Stimulated activated effector memory CD8-positive, alpha-beta T cell treated with anti-CD3 and anti-CD28 coated beads, Interleukin-12 subunit alpha, Interleukin-12 subunit beta, amount 100 ng/mL, for 72 hours (primary cell): ENCODE measurements at regions not wholly inside any gene's neighbourhood (a gene's known extent, or its start where the extent isn't known, plus 50 kb on each side); places are given as distances from the start of the nearest gene placed in this dataset.

Experiments used
- ATAC-seq: fragments of 150-1000 bp; cut with Tn5 transposase; 2 replicates; pipeline ENCODE4 v1.10.0; 2021
- DNase-seq, 2 donors: peaks; one replicate each; pipeline ENCODE4 v3.0.0; 2021 to 2022; ENCODE audit warnings: low spot score in 2 of 2
- H3K27ac Mint-ChIP-seq: one replicate; pipeline ENCODE4 v1.8.0; 2022; ENCODE audit warnings: mild to moderate bottlenecking, mixed read lengths
- H3K36me3 Mint-ChIP-seq: one replicate; pipeline ENCODE4 v1.8.0; 2022; ENCODE audit warnings: mild to moderate bottlenecking, mixed read lengths
- H3K4me1 Mint-ChIP-seq: one replicate; pipeline ENCODE4 v1.8.0; 2022; ENCODE audit warnings: mixed read lengths
- H3K4me3 Mint-ChIP-seq: one replicate; pipeline ENCODE4 v1.8.0; 2022; ENCODE audit warnings: mild to moderate bottlenecking, mixed read lengths
- H3K9me3 Mint-ChIP-seq: one replicate; pipeline ENCODE4 v1.8.0; 2022; ENCODE audit warnings: mixed read lengths

GRCh38 chr12:123100882-123101281 lies 50.0 kb downstream of the PITPNM2 start:
- Mint-ChIP-seq H3K9me3 (no peaks in the 10 kb centered on the region), H3K36me3 (no peaks in the 10 kb centered on the region), H3K4me3 (no peak overlapping the region), H3K4me1 (peaks cover 6% of the 10 kb centered on the region), H3K27ac (no peak overlapping the region)
- DNase-seq, result no peak
- ATAC-seq, result no peak

DNA sequence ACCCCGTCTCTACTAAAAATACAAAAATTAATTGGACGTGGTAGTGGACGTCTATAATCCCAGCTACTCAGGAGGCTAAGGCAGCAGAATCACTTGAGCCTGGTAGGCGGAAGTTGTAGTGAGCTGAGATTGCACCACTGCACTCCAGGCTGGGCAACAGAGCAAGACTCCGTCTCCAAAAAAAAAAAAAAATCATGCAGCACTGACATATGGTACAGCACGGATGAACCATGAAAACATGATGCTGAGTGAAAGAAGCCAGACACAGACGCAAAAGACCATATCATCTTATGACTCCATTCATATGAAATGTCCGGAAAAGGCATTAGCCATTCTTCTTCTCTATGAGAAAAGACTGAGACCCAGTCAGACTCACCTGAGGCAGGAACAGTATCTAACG lies 50.4 kb downstream of the PITPNM2 start:
- no peaks in the 10 kb centered on the region for H3K9me3 Mint-ChIP-seq
- H3K36me3 Mint-ChIP-seq, result no peaks in the 10 kb centered on the region
- no peak overlapping the region for H3K4me3 Mint-ChIP-seq
- DNase-seq (no peak), ATAC-seq (no peak)
- no peak overlapping the region for H3K27ac Mint-ChIP-seq
- H3K4me1 Mint-ChIP-seq, result peaks cover 2% of the 10 kb centered on the region

GRCh38 chr12:123099560-123100192 lies 51.2 kb downstream of the PITPNM2 start:
- DNase-seq (no peak), ATAC-seq (no peak)
- no peaks in the 10 kb centered on the region for H3K4me1 Mint-ChIP-seq
- H3K36me3 Mint-ChIP-seq, result no peaks in the 10 kb centered on the region
- H3K4me3 Mint-ChIP-seq, result no peak overlapping the region
- no peaks in the 10 kb centered on the region for H3K9me3 Mint-ChIP-seq
- no peak overlapping the region for H3K27ac Mint-ChIP-seq

DNA sequence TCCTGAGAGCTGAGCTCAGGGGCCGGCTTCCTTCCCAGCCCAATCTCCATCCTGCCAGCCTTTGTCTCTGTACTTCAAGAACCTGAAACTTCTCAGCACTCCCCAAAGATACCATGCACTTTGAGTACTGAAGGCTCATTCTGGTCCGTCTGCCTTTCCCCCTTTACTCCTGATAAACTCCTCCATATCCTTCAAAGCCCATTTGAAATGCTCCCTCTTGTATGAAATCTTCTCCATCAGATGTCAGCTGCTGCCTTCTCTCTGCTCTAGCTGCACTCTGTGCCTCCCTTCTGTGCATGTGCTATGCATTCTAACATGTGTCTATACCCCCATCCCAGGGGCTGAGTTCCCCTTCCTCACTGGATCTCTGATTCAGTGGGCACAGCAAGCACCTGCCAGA lies 52.1 kb downstream of the PITPNM2 start:
- Mint-ChIP-seq H3K9me3 (no peaks in the 10 kb centered on the region), H3K4me1 (no peaks in the 10 kb centered on the region), H3K4me3 (no peak overlapping the region), H3K36me3 (no peaks in the 10 kb centered on the region), H3K27ac (peak overlapping the region; percentile 27)
- DNase-seq (no peak), ATAC-seq (no peak)

DNA sequence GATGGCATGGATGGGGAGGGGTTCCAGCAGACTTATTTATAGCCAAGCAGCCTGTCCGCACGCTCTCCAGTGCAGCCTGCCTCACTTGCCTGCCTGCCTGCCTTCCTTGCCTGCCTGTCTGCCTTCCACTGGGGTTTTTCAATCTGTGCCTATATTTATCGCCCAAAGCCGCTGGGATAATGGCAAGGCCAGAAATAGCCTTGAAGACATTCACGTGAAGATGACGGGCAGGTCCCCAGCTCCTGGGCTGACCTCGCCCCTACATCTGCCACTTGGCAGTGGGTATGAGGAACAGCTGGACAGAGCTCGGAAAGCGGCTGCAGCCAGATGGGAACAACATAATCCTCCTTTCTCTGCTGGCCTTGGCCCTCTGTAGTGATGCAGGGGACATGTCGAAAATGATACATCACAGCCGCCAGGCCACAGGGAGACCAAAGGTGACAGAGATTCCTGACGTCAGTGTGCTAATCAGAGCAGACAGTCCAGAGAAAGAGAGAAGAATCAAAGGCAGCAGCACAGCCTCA lies 53.3 kb downstream of the PITPNM2 start:
- ATAC-seq, result no peak
- H3K27ac Mint-ChIP-seq, result no peak overlapping the region
- H3K36me3 Mint-ChIP-seq, result no peaks in the 10 kb centered on the region
- DNase-seq, result no peak
- no peak overlapping the region for H3K4me3 Mint-ChIP-seq
- peaks cover 3% of the 10 kb centered on the region for H3K4me1 Mint-ChIP-seq
- H3K9me3 Mint-ChIP-seq, result no peaks in the 10 kb centered on the region

DNA sequence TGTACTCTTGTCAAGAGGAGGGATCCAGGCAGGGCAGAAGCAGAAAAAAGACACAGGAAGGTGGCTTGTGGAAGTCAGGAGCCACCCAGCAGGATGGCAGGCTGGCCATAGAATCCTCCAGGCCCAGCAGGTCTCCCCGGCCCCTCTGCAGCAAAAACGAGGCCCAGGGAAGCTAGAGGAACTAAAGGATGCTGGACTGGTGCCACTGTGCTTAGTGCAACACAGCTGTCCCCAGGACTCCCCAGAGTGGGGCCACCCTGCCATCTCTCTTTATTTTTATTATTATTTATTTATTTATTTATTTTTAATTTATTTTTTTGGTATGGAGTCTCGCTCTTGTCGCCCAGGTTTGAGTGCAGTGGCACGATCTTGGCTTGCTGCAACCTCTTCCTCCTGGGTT lies 54.1 kb downstream of the PITPNM2 start:
- Mint-ChIP-seq H3K36me3 (no peaks in the 10 kb centered on the region), H3K4me1 (peaks cover 5% of the 10 kb centered on the region), H3K9me3 (no peaks in the 10 kb centered on the region), H3K27ac (no peak overlapping the region), H3K4me3 (no peak overlapping the region)
- DNase-seq (no peak), ATAC-seq (no peak)

DNA sequence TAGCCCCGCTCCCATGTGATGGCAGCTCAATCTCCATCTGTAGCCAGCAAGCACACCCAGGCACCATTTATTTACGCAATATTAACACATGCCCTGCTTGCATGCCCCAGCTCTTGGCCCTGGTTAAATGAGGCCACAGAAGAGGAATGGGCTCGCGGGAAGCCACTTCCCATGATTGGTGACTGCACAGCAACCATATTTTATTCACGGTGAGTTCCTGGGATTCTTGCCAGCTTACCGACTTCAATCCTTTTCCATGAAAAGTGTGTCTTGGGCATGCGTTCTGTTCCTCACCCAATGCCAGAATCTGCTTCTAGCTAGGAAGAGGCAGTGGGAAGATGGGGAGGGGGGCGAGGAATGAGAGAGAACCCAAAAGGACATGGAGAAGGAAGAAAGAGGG lies 54.7 kb downstream of the PITPNM2 start:
- peaks cover 5% of the 10 kb centered on the region for H3K4me1 Mint-ChIP-seq
- no peaks in the 10 kb centered on the region for H3K9me3 Mint-ChIP-seq
- ATAC-seq (no peak), DNase-seq (no peak)
- H3K4me3 Mint-ChIP-seq, result no peak overlapping the region
- no peak overlapping the region for H3K27ac Mint-ChIP-seq
- H3K36me3 Mint-ChIP-seq, result no peaks in the 10 kb centered on the region

DNA sequence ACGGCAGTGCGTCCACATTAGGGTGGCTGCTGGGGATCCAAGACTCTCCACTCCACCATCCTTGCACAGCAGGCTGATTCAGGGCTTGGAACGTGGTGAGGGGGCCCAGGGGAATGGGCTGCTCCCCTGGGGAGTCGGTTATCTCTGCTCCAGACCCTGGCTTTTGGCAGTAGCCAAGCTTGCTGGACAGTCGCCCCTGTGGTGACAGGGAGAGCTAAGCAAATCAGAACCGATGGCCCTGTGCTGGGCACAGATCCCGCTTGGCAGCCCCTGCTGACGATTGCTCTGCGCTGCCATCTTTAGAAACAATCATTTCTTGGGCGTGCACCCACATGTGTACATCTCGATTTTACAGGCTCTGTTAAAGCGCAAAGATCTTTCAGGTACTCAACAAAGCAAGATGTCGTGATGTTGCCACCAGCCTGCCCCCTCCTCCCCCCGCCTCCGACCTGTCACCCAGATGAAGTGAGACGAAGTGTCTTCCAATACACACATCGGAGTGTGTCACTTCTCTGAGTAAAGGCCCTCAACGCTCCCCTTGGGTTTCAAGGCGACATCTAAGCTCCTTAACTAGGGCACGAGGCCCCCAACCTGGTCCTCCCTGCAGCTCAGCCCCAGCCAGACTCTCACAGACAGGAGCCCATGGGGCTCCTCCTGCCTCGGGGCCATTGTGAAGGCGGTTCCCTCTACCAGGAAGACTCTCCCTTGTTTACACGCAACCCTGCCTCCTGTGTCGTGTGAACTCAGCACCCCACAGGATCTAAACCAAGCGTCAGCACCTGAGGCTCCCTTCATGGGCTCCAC lies 55.6 kb downstream of the PITPNM2 start:
- DNase-seq (no peak), ATAC-seq (no peak)
- Mint-ChIP-seq H3K36me3 (no peaks in the 10 kb centered on the region), H3K9me3 (no peaks in the 10 kb centered on the region), H3K4me3 (no peak overlapping the region), H3K4me1 (peaks cover 5% of the 10 kb centered on the region), H3K27ac (no peak overlapping the region)

- H3K9me3 Mint-ChIP-seq, result no peaks in the 10 kb centered on the region
- H3K27ac Mint-ChIP-seq, result no peak overlapping the region
- ATAC-seq (no peak), DNase-seq (no peak)
- H3K4me3 Mint-ChIP-seq, result no peak overlapping the region
- peaks cover 11% of the 10 kb centered on the region for H3K4me1 Mint-ChIP-seq
- H3K36me3 Mint-ChIP-seq, result no peaks in the 10 kb centered on the region
Measured at GRCh38 chr12:123094349-123095077, 56.4 kb downstream of the PITPNM2 start.

DNA sequence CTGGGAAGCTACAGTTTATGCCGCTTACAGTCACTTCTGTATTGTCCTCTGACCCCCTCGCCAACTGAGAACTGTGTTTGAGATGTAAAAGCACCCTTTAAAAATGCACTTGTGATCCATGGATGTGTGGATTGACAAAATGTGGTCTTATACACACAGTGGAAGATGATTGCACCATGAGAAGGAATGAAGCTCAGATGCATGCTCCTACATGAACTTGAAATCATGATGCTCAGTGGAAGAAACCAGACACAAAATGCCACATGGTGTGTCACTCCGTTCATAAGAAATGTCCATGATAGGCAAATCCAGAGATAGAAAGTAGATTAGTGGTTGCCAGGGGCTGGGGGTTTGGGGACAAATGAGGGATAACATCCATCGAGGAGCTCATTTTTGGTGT lies 58.0 kb downstream of the PITPNM2 start:
- no peaks in the 10 kb centered on the region for H3K9me3 Mint-ChIP-seq
- H3K36me3 Mint-ChIP-seq, result no peaks in the 10 kb centered on the region
- ATAC-seq (no peak), DNase-seq (no peak)
- H3K4me1 Mint-ChIP-seq, result peaks cover 13% of the 10 kb centered on the region
- no peak overlapping the region for H3K27ac Mint-ChIP-seq
- H3K4me3 Mint-ChIP-seq, result no peak overlapping the region

DNA sequence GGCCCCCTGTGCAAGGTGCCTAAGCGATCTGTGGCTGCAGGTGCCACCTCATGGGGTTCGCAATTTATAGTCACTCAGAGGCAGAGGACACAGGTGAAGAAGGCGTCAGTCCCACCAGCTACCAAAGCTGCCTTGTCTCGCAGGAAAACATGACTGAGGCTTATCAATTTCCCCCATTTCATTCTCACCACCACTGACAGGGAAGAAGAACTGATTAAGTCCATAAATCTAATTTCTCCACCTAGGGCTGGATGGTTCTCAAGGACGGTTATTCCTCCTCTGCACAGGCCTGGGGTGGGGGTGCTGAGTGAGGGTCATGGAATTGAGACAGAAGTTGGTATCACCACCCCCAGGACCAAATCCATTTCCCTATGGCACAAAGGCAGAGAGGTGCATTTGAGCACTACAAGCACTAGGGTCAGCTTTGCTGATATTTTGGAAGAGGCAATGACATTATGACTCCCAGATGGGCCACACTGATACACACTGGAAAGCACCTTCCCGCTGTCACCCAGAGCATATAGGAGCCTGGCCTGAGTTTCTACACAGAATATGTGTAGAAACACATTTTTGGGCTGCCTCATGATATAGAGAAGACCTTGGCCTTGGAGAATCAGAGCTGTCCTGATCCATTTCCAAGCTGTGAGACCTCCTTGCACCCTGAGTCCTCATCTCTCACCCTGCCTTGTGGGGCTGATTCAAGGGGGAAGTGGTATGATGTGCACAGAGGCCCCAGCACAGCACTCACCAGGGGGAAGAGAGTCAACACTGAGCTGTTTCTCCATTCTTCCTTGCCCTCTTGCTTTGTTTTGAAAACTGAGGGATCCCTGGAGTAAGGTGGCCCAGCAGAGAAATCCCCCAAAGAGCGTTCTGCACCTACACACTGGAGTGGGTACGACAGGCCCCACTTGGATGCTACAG lies 59.4 kb downstream of the PITPNM2 start:
- Mint-ChIP-seq H3K9me3 (no peaks in the 10 kb centered on the region), H3K4me3 (no peak overlapping the region), H3K4me1 (peaks cover 13% of the 10 kb centered on the region), H3K36me3 (no peaks in the 10 kb centered on the region), H3K27ac (no peak overlapping the region)
- DNase-seq (no peak), ATAC-seq (no peak)

DNA sequence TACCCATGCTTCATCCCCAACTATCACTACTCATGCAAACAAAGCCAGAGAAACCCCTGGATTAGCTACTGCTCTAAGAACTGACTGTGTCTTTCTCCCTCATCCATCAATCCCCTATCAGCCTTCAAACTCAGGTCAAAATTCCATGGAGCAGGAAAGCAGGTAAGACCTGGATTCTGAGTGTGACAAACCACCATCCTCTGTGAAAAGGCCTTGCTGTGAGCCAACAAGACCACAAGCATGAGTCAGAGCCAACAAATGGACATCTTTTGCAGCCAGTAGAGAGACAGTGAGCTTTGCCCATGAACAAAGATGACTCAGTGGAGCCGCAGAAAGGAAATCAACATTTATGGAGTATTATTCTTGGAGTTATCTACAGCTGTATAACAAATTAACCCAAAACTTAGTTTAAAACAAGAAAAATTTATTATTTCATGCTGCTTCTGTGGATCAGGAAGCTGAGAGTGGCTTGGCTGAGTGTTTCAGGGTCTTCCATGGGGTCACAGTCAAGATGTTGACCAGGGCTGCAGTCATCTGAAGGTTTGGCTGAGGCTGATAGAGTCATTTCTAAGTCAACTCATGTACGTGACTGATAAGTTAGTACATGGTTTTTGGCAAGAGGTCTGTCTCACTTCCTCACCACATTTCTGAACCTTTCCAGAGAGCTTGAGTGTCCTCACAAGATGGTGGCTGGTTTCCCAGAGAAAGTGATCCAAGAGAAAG lies 61.1 kb downstream of the PITPNM2 start:
- no peak for DNase-seq
- Mint-ChIP-seq H3K27ac (peak overlapping the region; percentile 50), H3K4me3 (no peak overlapping the region), H3K36me3 (no peaks in the 10 kb centered on the region), H3K9me3 (no peaks in the 10 kb centered on the region), H3K4me1 (peaks cover 13% of the 10 kb centered on the region)
- ATAC-seq, result peak; percentile 82

- Mint-ChIP-seq H3K4me1 (peaks cover 13% of the 10 kb centered on the region), H3K36me3 (no peaks in the 10 kb centered on the region), H3K27ac (no peak overlapping the region), H3K9me3 (no peaks in the 10 kb centered on the region), H3K4me3 (no peak overlapping the region)
- ATAC-seq, result no peak
- no peak for DNase-seq
Measured at GRCh38 chr12:123089140-123089539, 61.8 kb downstream of the PITPNM2 start.

GRCh38 chr12:123085730-123086487 lies 65.0 kb downstream of the PITPNM2 start:
- no peaks in the 10 kb centered on the region for H3K36me3 Mint-ChIP-seq
- no peak overlapping the region for H3K4me3 Mint-ChIP-seq
- peaks cover 14% of the 10 kb centered on the region for H3K4me1 Mint-ChIP-seq
- DNase-seq (no peak), ATAC-seq (peak; percentile 74)
- H3K9me3 Mint-ChIP-seq, result no peaks in the 10 kb centered on the region
- H3K27ac Mint-ChIP-seq, result no peak overlapping the region
